Activated CD8-positive, alpha-beta memory T cell treated with anti-CD3 and anti-CD28 coated beads for 36 hours (primary cell): ENCODE measurements at regions not wholly inside any gene's neighbourhood (a gene's known extent, or its start where the extent isn't known, plus 50 kb on each side); places are given as distances from the start of the nearest gene placed in this dataset.

ENCODE experiments used
- CTCF ChIA-PET: fragments of 350-600 bp; sonication (Branson Sonifier 250); formaldehyde crosslinking; loops from one replicate; lab custom pipeline; 2021; ENCODE audit warnings: antibody characterized with exemption; lab: Charles Lee
- POLR2A ChIA-PET: fragments of 350-600 bp; sonication (Branson Sonifier 250); formaldehyde crosslinking; loops from one replicate; lab custom pipeline; 2021; ENCODE audit warnings: antibody characterized with exemption; lab: Charles Lee

- ChIA-PET CTCF (no interaction called here), POLR2A (no interaction called here)
Measured at GRCh38 chr1:117262976-117263375, 52.2 kb upstream of the VTCN1 start.

GRCh38 chr1:117261424-117261785 lies 50.7 kb upstream of the VTCN1 start:
- ChIA-PET POLR2A (no interaction called here), CTCF (no interaction called here)

GRCh38 chr1:117260761-117261423 lies 50.2 kb upstream of the VTCN1 start:
- CTCF ChIA-PET: no interaction called here

More at GRCh38 chr1:117260761-117261423, 50.2 kb upstream of the VTCN1 start:
- POLR2A ChIA-PET: no interaction called here
